Parathyroid adenoma (tissue), 2 donors: ENCODE measurements at regions not wholly inside any gene's neighbourhood (a gene's known extent, or its start where the extent isn't known, plus 50 kb on each side); places are given as distances from the start of the nearest gene placed in this dataset.

Experiments used
- H2AFZ ChIP-seq: fragments of 300-600 bp; sonication (generic); one replicate; pipeline ENCODE4 v1.7.0; 2017; ENCODE audit warnings: antibody characterized with exemption, mild to moderate bottlenecking
- H3K27ac ChIP-seq: fragments of 300-600 bp; sonication (generic); one replicate; pipeline ENCODE4 v1.7.0; 2017
- H3K27me3 ChIP-seq: fragments of 300-600 bp; sonication (generic); one replicate; pipeline ENCODE4 v1.7.0; 2017; ENCODE audit warnings: low read length; ENCODE audit not compliant: control insufficient read depth, insufficient read depth
- H3K36me3 ChIP-seq: fragments of 300-600 bp; sonication (generic); one replicate; pipeline ENCODE4 v1.7.0; 2017; ENCODE audit warnings: low read length; ENCODE audit not compliant: control insufficient read depth, insufficient read depth
- H3K4me1 ChIP-seq: fragments of 300-600 bp; sonication (generic); one replicate; pipeline ENCODE4 v1.7.0; 2017; ENCODE audit warnings: control low read depth
- H3K4me2 ChIP-seq: fragments of 300-600 bp; sonication (generic); one replicate; pipeline ENCODE4 v1.7.0; 2017; ENCODE audit warnings: low read length
- H3K4me3 ChIP-seq: fragments of 300-600 bp; sonication (generic); one replicate; pipeline ENCODE4 v1.7.0; 2017; ENCODE audit warnings: low read depth, low read length
- H3K79me2 ChIP-seq: fragments of 300-600 bp; sonication (generic); one replicate; pipeline ENCODE4 v1.7.0; 2017; ENCODE audit warnings: control low read depth
- H3K9ac ChIP-seq: fragments of 300-600 bp; sonication (generic); one replicate; pipeline ENCODE4 v1.7.0; 2017; ENCODE audit warnings: mild to moderate bottlenecking
- H3K9me3 ChIP-seq: fragments of 300-600 bp; sonication (generic); one replicate; pipeline ENCODE4 v1.7.0; 2017; ENCODE audit warnings: low read length; ENCODE audit not compliant: control insufficient read depth
- TF ChIP-seq, protein P1 (sequence below): fragments of 300-600 bp; sonication (generic); IDR thresholded peaks from one replicate; pipeline ENCODE4 v1.7.0; 2017; ENCODE audit warnings: antibody characterized with exemption, mild to moderate bottlenecking
- donor health status: primary hyperparathyroidism.

DNA sequence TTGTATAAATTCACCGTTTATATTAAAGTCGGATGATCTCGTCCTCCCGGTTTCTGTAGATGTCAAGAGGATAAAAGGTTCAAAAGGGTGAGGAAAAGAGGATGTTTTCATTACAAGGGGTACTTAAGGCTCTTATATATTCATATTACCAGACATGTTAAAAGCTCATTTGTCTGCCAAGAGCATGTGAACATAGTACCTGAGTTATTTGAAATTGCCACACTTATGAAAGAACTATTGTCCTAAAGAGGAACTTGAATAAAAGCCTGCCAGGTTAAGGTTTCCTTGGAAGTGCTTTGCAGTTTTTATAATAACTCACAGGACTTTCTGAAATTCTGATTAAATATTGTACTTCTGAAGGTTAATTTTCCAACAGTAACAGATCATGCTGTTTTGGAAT is 1915.1 kb downstream of the MAT2B start:
- Histone ChIP-seq H3K4me2 (no peak overlapping the region), H3K4me1 (no peaks in the 10 kb centered on the region), H3K4me3 (no peak overlapping the region), H3K9me3 (peaks cover 3% of the 10 kb centered on the region), H3K36me3 (no peaks in the 10 kb centered on the region), H2AFZ (no peak overlapping the region), H3K79me2 (no peaks in the 10 kb centered on the region), H3K27me3 (no peaks in the 10 kb centered on the region), H3K9ac (no peak overlapping the region), H3K27ac (no peak overlapping the region)
- TF ChIP-seq, protein P1, sequence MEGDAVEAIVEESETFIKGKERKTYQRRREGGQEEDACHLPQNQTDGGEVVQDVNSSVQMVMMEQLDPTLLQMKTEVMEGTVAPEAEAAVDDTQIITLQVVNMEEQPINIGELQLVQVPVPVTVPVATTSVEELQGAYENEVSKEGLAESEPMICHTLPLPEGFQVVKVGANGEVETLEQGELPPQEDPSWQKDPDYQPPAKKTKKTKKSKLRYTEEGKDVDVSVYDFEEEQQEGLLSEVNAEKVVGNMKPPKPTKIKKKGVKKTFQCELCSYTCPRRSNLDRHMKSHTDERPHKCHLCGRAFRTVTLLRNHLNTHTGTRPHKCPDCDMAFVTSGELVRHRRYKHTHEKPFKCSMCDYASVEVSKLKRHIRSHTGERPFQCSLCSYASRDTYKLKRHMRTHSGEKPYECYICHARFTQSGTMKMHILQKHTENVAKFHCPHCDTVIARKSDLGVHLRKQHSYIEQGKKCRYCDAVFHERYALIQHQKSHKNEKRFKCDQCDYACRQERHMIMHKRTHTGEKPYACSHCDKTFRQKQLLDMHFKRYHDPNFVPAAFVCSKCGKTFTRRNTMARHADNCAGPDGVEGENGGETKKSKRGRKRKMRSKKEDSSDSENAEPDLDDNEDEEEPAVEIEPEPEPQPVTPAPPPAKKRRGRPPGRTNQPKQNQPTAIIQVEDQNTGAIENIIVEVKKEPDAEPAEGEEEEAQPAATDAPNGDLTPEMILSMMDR, result no peak

DNA sequence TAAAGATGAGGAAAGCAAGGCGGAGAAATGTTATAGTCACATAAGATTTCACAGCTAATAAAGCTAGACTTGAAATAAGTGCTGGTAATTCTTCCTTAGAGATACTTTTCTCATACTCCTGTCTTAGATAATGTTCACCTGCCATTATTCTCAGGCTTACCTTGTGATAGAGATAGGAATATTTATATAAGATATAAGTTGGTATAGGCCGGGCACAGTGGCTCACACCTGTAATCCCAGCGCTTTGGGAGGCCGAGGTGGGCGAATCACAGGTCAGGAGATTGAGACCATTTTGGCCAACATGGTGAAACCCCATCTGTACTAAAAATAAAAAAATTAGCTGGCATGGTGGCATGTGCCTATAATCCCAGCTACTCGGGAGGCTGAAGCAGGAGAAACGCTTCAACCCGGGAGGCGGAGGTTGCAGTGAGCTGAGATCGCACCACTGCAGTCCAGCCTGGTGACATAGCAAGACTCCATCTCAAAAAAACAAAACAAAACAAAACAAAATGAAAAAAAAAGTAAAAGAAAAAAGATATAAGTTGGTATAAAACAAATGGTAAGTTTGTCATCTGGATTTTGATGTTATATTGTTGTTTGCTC is 1918.4 kb downstream of the MAT2B start:
- H3K4me2 ChIP-seq, result no peak overlapping the region
- no peak overlapping the region for H3K27ac ChIP-seq
- TF ChIP-seq, protein P1, result no peak
- no peaks in the 10 kb centered on the region for H3K36me3 ChIP-seq
- peaks cover 3% of the 10 kb centered on the region for H3K9me3 ChIP-seq
- no peaks in the 10 kb centered on the region for H3K27me3 ChIP-seq
- H3K4me3 ChIP-seq, result no peak overlapping the region
- H3K9ac ChIP-seq, result no peak overlapping the region
- H3K4me1 ChIP-seq, result no peaks in the 10 kb centered on the region
- H3K79me2 ChIP-seq, result no peaks in the 10 kb centered on the region
- H2AFZ ChIP-seq, result no peak overlapping the region

DNA sequence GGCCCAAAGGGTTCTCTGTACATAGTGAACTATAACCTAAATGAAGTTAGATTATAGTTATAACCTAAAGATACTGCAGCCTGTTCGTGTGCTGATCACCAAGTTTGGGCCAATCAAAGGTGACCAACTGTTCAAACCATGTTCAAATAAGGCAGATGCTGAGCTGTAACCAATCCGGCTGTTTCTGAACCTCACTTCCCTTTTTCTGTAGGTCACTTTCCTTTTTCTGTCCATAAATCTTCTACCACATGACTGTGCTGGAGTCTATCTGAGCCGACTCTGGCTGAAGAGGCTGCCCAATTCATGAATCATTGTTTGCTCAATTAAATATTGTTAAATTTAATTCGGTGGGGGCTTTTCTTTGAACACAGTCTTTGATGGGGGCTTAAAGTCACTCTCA is 1920.2 kb downstream of the MAT2B start:
- Histone ChIP-seq H3K9ac (no peak overlapping the region), H2AFZ (no peak overlapping the region), H3K4me1 (no peaks in the 10 kb centered on the region), H3K4me3 (no peak overlapping the region), H3K4me2 (no peak overlapping the region), H3K9me3 (no peaks in the 10 kb centered on the region), H3K27me3 (no peaks in the 10 kb centered on the region), H3K79me2 (no peaks in the 10 kb centered on the region), H3K27ac (no peak overlapping the region), H3K36me3 (no peaks in the 10 kb centered on the region)
- TF ChIP-seq, protein P1, result no peak

DNA sequence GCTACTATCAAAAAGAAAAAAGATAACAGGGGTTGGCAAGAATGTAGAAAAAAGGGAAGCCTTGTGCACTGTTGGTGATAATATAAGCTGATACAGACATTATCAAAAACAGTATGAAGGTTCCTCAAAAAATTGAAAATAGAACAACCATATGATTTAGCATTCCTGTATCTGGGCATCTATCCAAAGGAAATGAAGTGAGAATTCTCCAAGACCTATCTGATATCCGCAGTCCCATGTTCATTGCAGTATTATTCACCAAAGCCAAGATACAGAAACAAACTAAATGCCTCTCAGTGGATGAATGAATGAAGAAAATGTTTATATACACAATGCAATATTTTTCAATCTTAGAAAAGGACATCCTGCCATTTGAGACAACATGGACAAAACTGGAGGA is 1943.3 kb downstream of the MAT2B start:
- H2AFZ ChIP-seq, result no peak overlapping the region
- no peaks in the 10 kb centered on the region for H3K36me3 ChIP-seq
- H3K9me3 ChIP-seq, result no peaks in the 10 kb centered on the region
- no peaks in the 10 kb centered on the region for H3K79me2 ChIP-seq
- H3K4me2 ChIP-seq, result no peak overlapping the region
- no peaks in the 10 kb centered on the region for H3K4me1 ChIP-seq
- H3K27me3 ChIP-seq, result no peaks in the 10 kb centered on the region
- no peak overlapping the region for H3K9ac ChIP-seq
- no peak overlapping the region for H3K4me3 ChIP-seq
- H3K27ac ChIP-seq, result no peak overlapping the region
- TF ChIP-seq, protein P1, result no peak

DNA sequence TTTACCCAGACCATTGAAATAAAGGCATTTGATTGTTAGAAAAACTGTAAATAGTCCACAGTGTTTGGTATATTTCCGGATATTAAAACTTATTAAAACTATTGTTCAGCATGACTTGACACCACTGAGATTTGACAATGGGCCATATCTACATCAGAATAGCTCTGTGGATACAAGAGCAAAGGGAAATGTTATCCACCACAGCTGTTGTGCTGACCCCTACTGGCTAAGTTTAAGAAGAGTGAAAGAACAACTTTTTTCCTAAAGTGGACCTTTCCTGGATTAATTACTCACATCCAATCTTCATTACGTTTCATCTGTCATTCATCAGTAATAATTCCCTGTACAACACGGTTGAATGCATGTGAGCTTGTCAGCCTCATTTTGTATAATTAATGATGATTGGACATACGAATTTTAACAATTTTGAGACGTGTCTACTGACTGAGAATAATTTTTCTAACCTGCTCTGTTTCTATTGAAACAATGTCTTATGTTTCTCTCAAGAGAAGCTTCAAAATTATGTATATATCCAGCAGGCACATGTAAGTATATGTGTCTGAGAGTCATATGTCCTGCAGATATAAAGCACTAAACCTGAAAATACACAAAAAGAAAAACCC is 1952.6 kb downstream of the MAT2B start:
- Histone ChIP-seq H3K9me3 (no peaks in the 10 kb centered on the region), H3K4me3 (no peak overlapping the region), H3K36me3 (no peaks in the 10 kb centered on the region), H3K9ac (no peak overlapping the region), H3K4me1 (no peaks in the 10 kb centered on the region), H3K79me2 (no peaks in the 10 kb centered on the region), H3K27ac (no peak overlapping the region), H2AFZ (no peak overlapping the region), H3K4me2 (no peak overlapping the region), H3K27me3 (no peaks in the 10 kb centered on the region)
- TF ChIP-seq, protein P1, result peak; percentile 7
